GM19452 (cell line): ENCODE measurements at regions not wholly inside any gene's neighbourhood (a gene's known extent, or its start where the extent isn't known, plus 50 kb on each side); places are given as distances from the start of the nearest gene placed in this dataset.
"Not testable (repeated sequence)": the region's sequence is repeated elsewhere in the genome, so short reads cannot be mapped to it uniquely, and the experiment has no call there.

ENCODE experiments used
- ATAC-seq: cut with Tn5 transposase; IDR thresholded peaks from one replicate; pipeline ENCODE4 v1.9.1; 2021; ENCODE audit not compliant: unreplicated experiment

GRCh38 chr12:105455261-105455660 is 124.8 kb downstream of the C12orf75 start:
- no peak for ATAC-seq

- no peak for ATAC-seq
These were observed 126.5 kb downstream of the C12orf75 start for GRCh38 chr12:105457026-105457425.

- no peak for ATAC-seq
These were observed 129.4 kb downstream of the C12orf75 start for GRCh38 chr12:105459760-105460330.

- no peak for ATAC-seq
These were observed 130.9 kb downstream of the C12orf75 start for GRCh38 chr12:105461271-105461943.

GRCh38 chr12:105461944-105462762 is 131.7 kb downstream of the C12orf75 start:
- ATAC-seq, result no peak

- no peak for ATAC-seq
These were observed 132.3 kb downstream of the C12orf75 start for GRCh38 chr12:105462831-105463230.

- ATAC-seq, result no peak
These were observed 133.9 kb downstream of the C12orf75 start for GRCh38 chr12:105464406-105464805.

GRCh38 chr12:105466231-105466900 is 135.9 kb downstream of the C12orf75 start:
- no peak for ATAC-seq

- ATAC-seq, result no peak
These were observed 136.6 kb downstream of the C12orf75 start for GRCh38 chr12:105466901-105467598.

- ATAC-seq, result no peak
These were observed 137.3 kb downstream of the C12orf75 start for GRCh38 chr12:105467710-105468366.

GRCh38 chr12:105468464-105468863 is 138.0 kb downstream of the C12orf75 start:
- no peak for ATAC-seq

- no peak for ATAC-seq
These were observed 138.7 kb downstream of the C12orf75 start for GRCh38 chr12:105469211-105469610.

GRCh38 chr12:105469701-105470100 is 139.2 kb downstream of the C12orf75 start:
- ATAC-seq, result no peak

GRCh38 chr12:105470102-105470501 is 139.6 kb downstream of the C12orf75 start:
- ATAC-seq, result no peak

GRCh38 chr12:105470601-105471000 is 140.1 kb downstream of the C12orf75 start:
- no peak for ATAC-seq

- no peak for ATAC-seq
These were observed 144.2 kb downstream of the C12orf75 start for GRCh38 chr12:105474672-105475071.

- ATAC-seq, result peak; percentile 58
These were observed 146.1 kb downstream of the C12orf75 start for GRCh38 chr12:105476616-105477015.

- ATAC-seq, result no peak
These were observed 147.4 kb downstream of the C12orf75 start for GRCh38 chr12:105477873-105478272.

- not testable (repeated sequence) for ATAC-seq
These were observed 148.3 kb downstream of the C12orf75 start for GRCh38 chr12:105478788-105479187.

GRCh38 chr12:105479710-105480109 is 149.2 kb downstream of the C12orf75 start:
- ATAC-seq, result no peak
